ENCODE measurements at regions not wholly inside any gene's neighbourhood (a gene's known extent, or its start where the extent isn't known, plus 50 kb on each side); places are given as distances from the start of the nearest gene placed in this dataset.

- Histone ChIP-seq H3K27ac (ENCODE audit: low read depth in 1 of 2, low read length in 2 of 2) (no peak overlapping the region), H3K9me3 (ENCODE audit: control insufficient read depth in 1 of 2, insufficient read depth in 1 of 2, low read length in 2 of 2) (no peaks in the 10 kb centered on the region), H3K36me3 (ENCODE audit: insufficient read depth, low read length) (no peaks in the 10 kb centered on the region), H3K4me1 (ENCODE audit: insufficient read depth, low read length) (peaks cover 4% of the 10 kb centered on the region), H3K27me3 (ENCODE audit: control insufficient read depth in 1 of 2, insufficient read depth in 2 of 2, low read length in 2 of 2) (no peaks in the 10 kb centered on the region), H3K4me3 (ENCODE audit: low read length) (no peak overlapping the region)
- no peaks in the 10 kb centered on the region for H3K27me3 Mint-ChIP-seq
- no peak for ATAC-seq (ENCODE audit: poor library complexity)
- ChIA-PET CTCF (no interaction called here), POLR2A (no interaction called here)
- intact Hi-C loops (cut with DNase I, micrococcal nuclease), result loop anchor here in 1 of 2 experiments (10.0 kb wide), 1 partner anchor 156 kb away; no protein-coding TSS in a partner anchor
- no peaks in the 10 kb centered on the region for H3K36me3 Mint-ChIP-seq (ENCODE audit: low read depth)
- DNase-seq, result peak in 1 of 14 experiments; percentile 10
- H3K4me3 Mint-ChIP-seq, result no peak overlapping the region
- no peak overlapping the region for H3K27ac Mint-ChIP-seq
- peaks cover 5% of the 10 kb centered on the region for H3K4me1 Mint-ChIP-seq (ENCODE audit: low read depth)
- H3K9me3 Mint-ChIP-seq, result no peaks in the 10 kb centered on the region
- TF ChIP-seq CTCF (IDR thresholded peaks at IDR 0.05), result no peak
Observed at GRCh38 chr20:60209048-60209447, 250.8 kb downstream of the CDH26 start.

- Mint-ChIP-seq H3K9me3 (no peaks in the 10 kb centered on the region), H3K36me3 (ENCODE audit: low read depth) (no peaks in the 10 kb centered on the region), H3K4me3 (no peak overlapping the region), H3K4me1 (ENCODE audit: low read depth) (peaks cover 5% of the 10 kb centered on the region), H3K27ac (no peak overlapping the region), H3K27me3 (no peaks in the 10 kb centered on the region)
- no peak overlapping the region for H3K4me3 ChIP-seq (ENCODE audit: low read length)
- H3K27ac ChIP-seq (ENCODE audit: low read depth in 1 of 2, low read length in 2 of 2), result no peak overlapping the region
- H3K4me1 ChIP-seq (ENCODE audit: insufficient read depth, low read length), result peaks cover 4% of the 10 kb centered on the region
- ChIA-PET CTCF (interaction anchor here (1.1 to 1.8 kb wide), 2 partner anchors 15 to 52 kb away, joined by 3 to 4 read pairs; no protein-coding TSS in a partner anchor), POLR2A (interaction anchor here (1.4 kb wide), 1 partner anchor 153 kb away, joined by 3 read pairs; no protein-coding TSS in a partner anchor)
- H3K9me3 ChIP-seq (ENCODE audit: control insufficient read depth in 1 of 2, insufficient read depth in 1 of 2, low read length in 2 of 2), result no peaks in the 10 kb centered on the region
- no peaks in the 10 kb centered on the region for H3K36me3 ChIP-seq (ENCODE audit: insufficient read depth, low read length)
- DNase-seq (peak; percentile 20 to 74 (median 36)), ATAC-seq (ENCODE audit: poor library complexity) (no peak)
- intact Hi-C loops (cut with DNase I, micrococcal nuclease), result loop anchor here (2.0 to 5.0 kb wide), 3 partner anchors 52 to 1018 kb away; no protein-coding TSS in a partner anchor
- no peaks in the 10 kb centered on the region for H3K27me3 ChIP-seq (ENCODE audit: control insufficient read depth in 1 of 2, insufficient read depth in 2 of 2, low read length in 2 of 2)
- TF ChIP-seq CTCF (IDR thresholded peaks at IDR 0.05), result peak; percentile 70
Observed at GRCh38 chr20:60210779-60211617, 252.8 kb downstream of the CDH26 start.

GRCh38 chr20:60211618-60212463 is 253.6 kb downstream of the CDH26 start:
- H3K4me1 ChIP-seq (ENCODE audit: insufficient read depth, low read length), result peaks cover 4% of the 10 kb centered on the region
- no peaks in the 10 kb centered on the region for H3K27me3 Mint-ChIP-seq
- no peak overlapping the region for H3K4me3 Mint-ChIP-seq
- intact Hi-C loops (cut with DNase I, micrococcal nuclease), result loop anchor here (2.0 to 5.0 kb wide), 3 partner anchors 51 to 1017 kb away; no protein-coding TSS in a partner anchor
- peaks cover 5% of the 10 kb centered on the region for H3K4me1 Mint-ChIP-seq (ENCODE audit: low read depth)
- H3K9me3 ChIP-seq (ENCODE audit: control insufficient read depth in 1 of 2, insufficient read depth in 1 of 2, low read length in 2 of 2), result no peaks in the 10 kb centered on the region
- H3K36me3 ChIP-seq (ENCODE audit: insufficient read depth, low read length), result no peaks in the 10 kb centered on the region
- no peak overlapping the region for H3K4me3 ChIP-seq (ENCODE audit: low read length)
- TF ChIP-seq CTCF (IDR thresholded peaks at IDR 0.05), result no peak
- DNase-seq (no peak), ATAC-seq (ENCODE audit: poor library complexity) (no peak)
- no peaks in the 10 kb centered on the region for H3K36me3 Mint-ChIP-seq (ENCODE audit: low read depth)
- POLR2A ChIA-PET, result interaction anchor here (1.4 kb wide), 1 partner anchor 154 kb away, joined by 3 read pairs; no protein-coding TSS in a partner anchor
- CTCF ChIA-PET, result interaction anchor here (1.8 kb wide), 1 partner anchor 51 kb away, joined by 4 read pairs; no protein-coding TSS in a partner anchor
- H3K27ac ChIP-seq (ENCODE audit: low read depth in 1 of 2, low read length in 2 of 2), result no peak overlapping the region
- no peaks in the 10 kb centered on the region for H3K9me3 Mint-ChIP-seq
- H3K27ac Mint-ChIP-seq, result no peak overlapping the region
- no peaks in the 10 kb centered on the region for H3K27me3 ChIP-seq (ENCODE audit: control insufficient read depth in 1 of 2, insufficient read depth in 2 of 2, low read length in 2 of 2)

Data from CD4-positive, alpha-beta T cell (primary cell).